ENCODE measurements at regions not wholly inside any gene's neighbourhood (a gene's known extent, or its start where the extent isn't known, plus 50 kb on each side); places are given as distances from the start of the nearest gene placed in this dataset.

- Histone ChIP-seq H3K27ac (no peak overlapping the region), H3K4me1 (ENCODE audit: insufficient read depth) (no peaks in the 10 kb centered on the region), H3K4me3 (no peak overlapping the region), H3K9me3 (no peaks in the 10 kb centered on the region), H3K27me3 (no peaks in the 10 kb centered on the region), H3K36me3 (no peaks in the 10 kb centered on the region)
- WGBS, 3 donors, result 77 to 78% (median 78%) methylated on average over 12 of the region's 12 CpGs
- intact Hi-C loops (cut with DNase I), result loop anchor here in 1 of 4 donors (10.0 kb wide), 1 partner anchor 286 kb away; no protein-coding TSS in a partner anchor
- no peak for DNase-seq
- TF ChIP-seq POLR2A (IDR thresholded peaks at IDR 0.05) (no peak), EP300 (IDR thresholded peaks at IDR 0.05) (no peak), CTCF (IDR thresholded peaks at IDR 0.05) (no peak)
Measured at GRCh38 chr2:238509151-238509835, 82.6 kb downstream of the ASB1 start.

GRCh38 chr2:238509903-238510302, 83.2 kb downstream of the ASB1 start:
- intact Hi-C loops (cut with DNase I), result loop anchor here in 1 of 4 donors (10.0 kb wide), 1 partner anchor 285 kb away; no protein-coding TSS in a partner anchor
- 86 to 99% (median 90%) methylated on average over 7 of the region's 7 CpGs for WGBS, 3 donors
- no peak overlapping the region for H3K27ac ChIP-seq
- no peaks in the 10 kb centered on the region for H3K36me3 ChIP-seq
- H3K4me3 ChIP-seq, result no peak overlapping the region
- H3K4me1 ChIP-seq (ENCODE audit: insufficient read depth), result no peaks in the 10 kb centered on the region
- H3K27me3 ChIP-seq, result no peaks in the 10 kb centered on the region
- TF ChIP-seq CTCF (IDR thresholded peaks at IDR 0.05), result no peak
- TF ChIP-seq POLR2A (IDR thresholded peaks at IDR 0.05), result no peak
- TF ChIP-seq EP300 (IDR thresholded peaks at IDR 0.05), result no peak
- no peaks in the 10 kb centered on the region for H3K9me3 ChIP-seq
- no peak for DNase-seq

- H3K4me3 ChIP-seq, result no peak overlapping the region
- DNase-seq, result no peak
- no peaks in the 10 kb centered on the region for H3K9me3 ChIP-seq
- H3K27me3 ChIP-seq, result no peaks in the 10 kb centered on the region
- TF ChIP-seq CTCF (IDR thresholded peaks at IDR 0.05) (no peak), POLR2A (IDR thresholded peaks at IDR 0.05) (no peak), EP300 (IDR thresholded peaks at IDR 0.05) (no peak)
- H3K4me1 ChIP-seq (ENCODE audit: insufficient read depth), result no peaks in the 10 kb centered on the region
- intact Hi-C loops (cut with DNase I), result no loop called here
- H3K36me3 ChIP-seq, result no peaks in the 10 kb centered on the region
- H3K27ac ChIP-seq, result no peak overlapping the region
- 81 to 84% (median 82%) methylated on average over 26 of the region's 26 CpGs for WGBS, 3 donors
Measured at GRCh38 chr2:238510911-238511613, 84.3 kb downstream of the ASB1 start.

GRCh38 chr2:238511614-238511950, 84.9 kb downstream of the ASB1 start:
- no peak for DNase-seq
- Histone ChIP-seq H3K4me3 (no peak overlapping the region), H3K4me1 (ENCODE audit: insufficient read depth) (no peaks in the 10 kb centered on the region), H3K9me3 (no peaks in the 10 kb centered on the region), H3K27ac (no peak overlapping the region), H3K27me3 (no peaks in the 10 kb centered on the region), H3K36me3 (no peaks in the 10 kb centered on the region)
- intact Hi-C loops (cut with DNase I), result no loop called here
- TF ChIP-seq EP300 (IDR thresholded peaks at IDR 0.05), result no peak
- TF ChIP-seq POLR2A (IDR thresholded peaks at IDR 0.05), result no peak
- no peak for TF ChIP-seq CTCF (IDR thresholded peaks at IDR 0.05)
- 95 to 96% (median 95%) methylated on average over 9 to 10 of the region's 10 CpGs for WGBS, 3 donors

Data from ovary (tissue), 7 donors.